GM12875 (cell line): ENCODE measurements at regions not wholly inside any gene's neighbourhood (a gene's known extent, or its start where the extent isn't known, plus 50 kb on each side); places are given as distances from the start of the nearest gene placed in this dataset.

Experiments
- H3K4me3 ChIP-seq: one replicate; pipeline ENCODE4 v1.5.1; 2011; ENCODE audit warnings: low read depth, low read length, control low read depth
- TF ChIP-seq, protein P1 (sequence below): IDR thresholded peaks from 2 replicates; pipeline ENCODE4 v1.5.1; 2011; ENCODE audit warnings: low read depth, mild to moderate bottlenecking, control low read depth, inconsistent platforms, low read length, moderate library complexity, borderline replicate concordance; ENCODE audit not compliant: insufficient read depth

DNA sequence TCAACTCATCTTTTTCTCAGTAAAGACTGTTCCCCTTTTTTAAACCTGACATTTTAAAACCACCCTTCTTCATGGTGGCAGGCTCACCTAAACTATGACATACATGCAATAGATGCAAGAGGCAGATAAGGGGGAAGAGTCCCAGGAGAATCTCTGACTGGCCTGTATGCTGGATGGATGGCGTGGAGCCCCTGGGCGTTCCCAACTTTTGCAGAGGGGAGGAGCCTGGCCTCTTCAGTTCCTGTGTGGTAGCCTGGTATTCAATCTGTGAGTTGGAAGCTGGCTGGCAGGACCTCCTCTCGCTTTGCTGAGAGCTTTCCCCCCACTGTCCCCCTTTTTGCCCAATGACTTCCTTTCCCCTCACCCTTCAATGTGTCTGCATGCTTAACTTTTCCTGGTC lies 217.6 kb upstream of the CA10 start:
- TF ChIP-seq, protein P1, sequence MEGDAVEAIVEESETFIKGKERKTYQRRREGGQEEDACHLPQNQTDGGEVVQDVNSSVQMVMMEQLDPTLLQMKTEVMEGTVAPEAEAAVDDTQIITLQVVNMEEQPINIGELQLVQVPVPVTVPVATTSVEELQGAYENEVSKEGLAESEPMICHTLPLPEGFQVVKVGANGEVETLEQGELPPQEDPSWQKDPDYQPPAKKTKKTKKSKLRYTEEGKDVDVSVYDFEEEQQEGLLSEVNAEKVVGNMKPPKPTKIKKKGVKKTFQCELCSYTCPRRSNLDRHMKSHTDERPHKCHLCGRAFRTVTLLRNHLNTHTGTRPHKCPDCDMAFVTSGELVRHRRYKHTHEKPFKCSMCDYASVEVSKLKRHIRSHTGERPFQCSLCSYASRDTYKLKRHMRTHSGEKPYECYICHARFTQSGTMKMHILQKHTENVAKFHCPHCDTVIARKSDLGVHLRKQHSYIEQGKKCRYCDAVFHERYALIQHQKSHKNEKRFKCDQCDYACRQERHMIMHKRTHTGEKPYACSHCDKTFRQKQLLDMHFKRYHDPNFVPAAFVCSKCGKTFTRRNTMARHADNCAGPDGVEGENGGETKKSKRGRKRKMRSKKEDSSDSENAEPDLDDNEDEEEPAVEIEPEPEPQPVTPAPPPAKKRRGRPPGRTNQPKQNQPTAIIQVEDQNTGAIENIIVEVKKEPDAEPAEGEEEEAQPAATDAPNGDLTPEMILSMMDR: no peak
- no peak overlapping the region for H3K4me3 ChIP-seq

DNA sequence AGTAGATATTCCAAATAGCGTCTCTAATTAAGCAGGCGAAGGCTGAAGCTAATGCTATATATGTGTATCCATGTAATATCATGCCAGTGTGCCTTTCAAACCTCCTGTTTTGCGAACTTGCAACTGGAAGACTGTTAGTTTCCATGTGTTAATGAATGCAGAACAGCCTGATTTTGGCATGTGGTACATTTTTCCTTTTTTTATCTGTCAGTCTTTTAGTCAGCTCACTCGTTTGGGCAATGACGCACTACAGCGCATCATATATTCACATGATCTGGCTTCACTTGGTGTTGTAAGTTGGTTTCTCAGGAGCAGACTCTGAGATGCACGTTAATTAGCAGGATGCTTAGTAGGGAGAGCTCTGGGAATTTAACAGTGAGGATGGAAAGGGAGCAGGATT lies 210.4 kb upstream of the CA10 start:
- TF ChIP-seq, protein P1: no peak
- H3K4me3 ChIP-seq: no peak overlapping the region

DNA sequence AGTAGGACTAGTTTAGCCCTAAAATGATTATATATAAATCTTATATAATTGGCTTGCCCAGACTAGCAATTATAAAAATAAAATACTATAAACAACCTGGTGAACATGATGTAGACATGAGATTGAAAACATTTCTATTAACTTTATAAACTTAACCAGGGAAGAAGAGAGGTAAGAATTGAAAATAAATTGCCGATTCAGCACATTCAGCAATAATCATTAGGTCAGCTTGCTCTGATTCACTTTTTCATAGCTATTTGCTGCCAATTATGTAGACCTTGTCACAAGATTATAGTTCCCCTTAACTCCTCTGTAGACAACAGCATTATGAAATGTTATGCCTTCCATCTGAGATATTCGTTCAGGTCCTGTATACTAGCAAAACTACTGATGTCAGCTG lies 199.3 kb upstream of the CA10 start:
- TF ChIP-seq, protein P1: no peak

DNA sequence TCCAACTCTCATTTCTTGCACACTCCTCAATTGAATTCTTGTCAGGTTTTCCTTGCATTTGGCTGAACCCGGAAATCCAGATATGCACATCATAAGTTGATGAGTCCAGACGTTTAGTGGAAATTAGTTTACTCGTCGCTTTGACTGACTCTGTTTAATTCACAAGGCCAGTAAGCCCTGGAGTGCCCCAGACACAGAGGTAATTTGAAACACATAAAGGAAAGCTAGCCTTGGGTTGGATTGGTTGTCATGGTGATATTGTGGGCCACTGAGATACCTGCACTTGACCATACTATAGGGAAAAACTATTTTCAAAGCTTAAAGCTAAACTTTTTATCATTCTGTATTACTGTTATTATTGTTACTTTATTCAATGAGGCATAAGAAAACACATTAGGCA lies 178.3 kb upstream of the CA10 start:
- no peak overlapping the region for H3K4me3 ChIP-seq
- TF ChIP-seq, protein P1: no peak

More for the DNA sequence above, 199.3 kb upstream of the CA10 start:
- H3K4me3 ChIP-seq: no peak overlapping the region

DNA sequence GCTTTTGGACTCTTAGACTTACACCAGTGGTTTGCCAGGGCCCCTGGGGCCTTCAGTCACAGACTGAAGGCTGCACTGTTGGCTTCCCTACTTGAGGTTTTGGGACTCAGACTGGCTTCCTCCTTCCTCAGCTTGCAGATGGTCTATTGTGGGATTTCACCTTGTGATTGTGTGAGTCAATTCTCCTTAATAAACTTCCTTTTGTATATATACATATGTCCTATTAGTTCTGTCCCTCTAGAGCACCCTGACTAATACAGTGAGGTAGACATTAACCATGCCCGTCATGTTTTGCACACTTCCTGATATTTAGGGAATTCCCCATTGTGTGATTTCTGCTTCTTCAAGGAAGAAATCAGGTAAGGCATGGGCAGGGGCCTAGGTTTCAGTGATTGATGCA lies 147.8 kb upstream of the CA10 start:
- TF ChIP-seq, protein P1: no peak
- no peak overlapping the region for H3K4me3 ChIP-seq

DNA sequence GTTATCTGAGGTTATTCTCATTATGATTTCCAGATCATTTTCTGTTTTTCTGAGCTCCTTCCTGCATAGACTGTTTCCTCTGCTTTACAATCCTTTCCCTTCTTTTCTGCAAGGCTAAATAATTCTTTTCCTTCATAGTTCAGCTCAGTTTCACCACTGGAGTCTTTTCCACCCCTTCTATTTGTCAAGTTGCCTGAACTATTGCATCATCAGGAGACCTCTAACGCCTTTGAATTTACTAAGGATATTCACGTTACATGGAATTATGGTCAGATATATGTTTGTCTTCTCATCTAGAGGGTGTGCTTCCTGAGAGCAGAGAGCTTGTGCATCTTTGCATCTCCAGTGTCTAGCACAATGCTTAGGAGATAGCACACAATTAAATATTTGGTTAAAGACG lies 140.4 kb upstream of the CA10 start:
- TF ChIP-seq, protein P1: no peak
- no peak overlapping the region for H3K4me3 ChIP-seq

DNA sequence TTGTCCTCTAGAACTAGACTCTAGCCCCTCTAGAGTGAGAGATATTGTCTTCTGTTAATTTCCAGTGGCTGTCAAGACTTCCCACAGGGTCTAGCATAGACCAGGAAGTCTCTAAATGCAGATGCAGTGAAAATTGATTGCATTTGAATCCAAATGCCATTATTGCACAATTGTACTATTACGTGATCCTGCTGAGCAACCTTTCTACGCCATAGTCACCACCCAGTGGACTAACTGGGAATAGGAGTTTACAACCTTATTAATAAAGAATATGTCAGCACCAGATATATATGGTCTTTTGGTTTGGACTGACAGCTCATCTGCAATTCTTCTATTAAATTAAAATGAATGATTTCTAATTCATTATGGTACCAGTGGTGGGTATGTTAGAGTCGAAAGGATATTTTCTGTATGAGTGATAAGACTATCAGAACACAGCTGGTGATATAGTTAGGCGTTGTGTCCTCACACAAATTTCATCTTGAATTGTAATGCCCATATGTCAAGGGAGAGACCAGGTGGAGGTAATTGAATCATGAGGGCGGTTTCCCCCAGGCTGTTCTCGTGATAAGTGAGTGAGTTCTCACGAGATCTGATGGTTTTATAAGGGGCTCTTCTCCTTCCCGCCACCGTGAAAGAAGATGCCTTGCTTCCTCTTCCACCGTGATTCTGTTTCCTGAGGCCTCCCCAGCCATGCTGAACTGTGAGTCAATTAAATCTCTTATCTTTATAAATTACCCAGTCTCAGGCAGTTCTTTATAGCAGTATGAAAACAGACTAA lies 138.9 kb upstream of the CA10 start:
- TF ChIP-seq, protein P1: no peak
- H3K4me3 ChIP-seq: no peak overlapping the region
